PFSK-1 (cell line): ENCODE measurements at regions not wholly inside any gene's neighbourhood (a gene's known extent, or its start where the extent isn't known, plus 50 kb on each side); places are given as distances from the start of the nearest gene placed in this dataset.

Experiments
- POLR2AphosphoS5 ChIP-seq: IDR thresholded peaks from 2 replicates; pipeline ENCODE4 v1.6.1; 2012; ENCODE audit warnings: low read depth, mild to moderate bottlenecking, control low read depth, low read length, moderate library complexity
- REST ChIP-seq, 2 experiments: IDR thresholded peaks; 2 replicates each; pipeline versions ENCODE4 v1.6.1 to v1.8.0; 2011 to 2012; ENCODE audit warnings: low read depth in 2 of 2, low read length in 2 of 2, control low read depth in 1 of 2, inconsistent platforms in 1 of 2, mild to moderate bottlenecking in 1 of 2, moderate library complexity in 1 of 2; ENCODE audit not compliant: insufficient read depth in 1 of 2
- SIN3A ChIP-seq: IDR thresholded peaks from 2 replicates; pipeline ENCODE4 v1.6.1; 2012; ENCODE audit warnings: mild to moderate bottlenecking, low read length, moderate library complexity, borderline replicate concordance; ENCODE audit not compliant: insufficient read depth

- TF ChIP-seq POLR2AphosphoS5 (no peak), REST (IDR thresholded peaks at IDR 0.05; ENCODE audit: insufficient read depth in 1 of 2, low read depth in 2 of 2, low read length in 2 of 2) (no peak), SIN3A (no peak)
These were observed 617.5 kb upstream of the NECTIN3 start for GRCh38 chr3:110454066-110454465.
